Astrocyte (in vitro differentiated cells and primary cell): ENCODE measurements at regions not wholly inside any gene's neighbourhood (a gene's known extent, or its start where the extent isn't known, plus 50 kb on each side); places are given as distances from the start of the nearest gene placed in this dataset.

ENCODE experiments used
- DNase-seq: peaks from one replicate; pipeline ENCODE4 v3.0.0-alpha.2; 2010; ENCODE audit warnings: low read depth
- FAIRE-seq: peaks from 2 replicates; lab custom pipeline; 2011; peaks lifted over from hg19 to GRCh38; lab: Jason Lieb, UNC
- H2AFZ ChIP-seq: 2 replicates; pipeline ENCODE4 v1.6.0; 2012; ENCODE audit warnings: low read depth, low read length, inconsistent platforms
- H3K27ac ChIP-seq: 2 replicates; pipeline ENCODE4 v1.5.1; 2011; ENCODE audit warnings: low read depth, low read length, inconsistent platforms
- H3K27me3 ChIP-seq: 2 replicates; pipeline ENCODE4 v1.6.0; 2011; ENCODE audit warnings: low read length, inconsistent platforms; ENCODE audit not compliant: insufficient read depth
- H3K36me3 ChIP-seq: 2 replicates; pipeline ENCODE4 v1.5.1; 2011; ENCODE audit warnings: low read length, inconsistent platforms; ENCODE audit not compliant: insufficient read depth
- H3K4me1 ChIP-seq: 2 replicates; pipeline ENCODE4 v1.5.1; 2011; ENCODE audit warnings: low read length, inconsistent platforms; ENCODE audit not compliant: insufficient read depth
- H3K4me2 ChIP-seq: 2 replicates; pipeline ENCODE4 v1.6.0; 2012; ENCODE audit warnings: low read length, inconsistent platforms
- H3K4me3 ChIP-seq: 2 replicates; pipeline ENCODE4 v1.5.1; 2011; ENCODE audit warnings: low read depth, mild to moderate bottlenecking, low read length, inconsistent platforms; ENCODE audit not compliant: insufficient read depth
- H3K79me2 ChIP-seq: 2 replicates; pipeline ENCODE4 v1.6.0; 2012; ENCODE audit warnings: mild to moderate bottlenecking, low read length, inconsistent platforms; ENCODE audit not compliant: insufficient read depth
- H3K9ac ChIP-seq: 2 replicates; pipeline ENCODE4 v1.6.0; 2012; ENCODE audit warnings: mild to moderate bottlenecking, low read length, inconsistent platforms
- H3K9me3 ChIP-seq: 2 replicates; pipeline ENCODE4 v1.5.1; 2012; ENCODE audit warnings: low read depth, mild to moderate bottlenecking, low read length, inconsistent platforms; ENCODE audit not compliant: insufficient read depth
- H4K20me1 ChIP-seq: 2 replicates; pipeline ENCODE4 v1.6.0; 2012; ENCODE audit warnings: low read length, inconsistent platforms; ENCODE audit not compliant: insufficient read depth
- H3K27ac Mint-ChIP-seq: one replicate; pipeline ENCODE4 v1.8.0; 2021; ENCODE audit warnings: mild to moderate bottlenecking, mixed read lengths; ENCODE audit not compliant: unreplicated experiment
- H3K27me3 Mint-ChIP-seq: one replicate; pipeline ENCODE4 v1.8.0; 2021; ENCODE audit warnings: low read depth, mixed read lengths; ENCODE audit not compliant: unreplicated experiment
- H3K36me3 Mint-ChIP-seq: one replicate; pipeline ENCODE4 v1.8.0; 2021; ENCODE audit warnings: low read depth, mixed read lengths; ENCODE audit not compliant: unreplicated experiment
- H3K4me1 Mint-ChIP-seq: one replicate; pipeline ENCODE4 v1.8.0; 2021; ENCODE audit warnings: low read depth, mixed read lengths; ENCODE audit not compliant: unreplicated experiment
- H3K4me3 Mint-ChIP-seq: one replicate; pipeline ENCODE4 v1.8.0; 2021; ENCODE audit warnings: mild to moderate bottlenecking, moderate library complexity, mixed read lengths; ENCODE audit not compliant: unreplicated experiment
- H3K9me3 Mint-ChIP-seq: one replicate; pipeline ENCODE4 v1.8.0; 2021; ENCODE audit warnings: mild to moderate bottlenecking, mixed read lengths; ENCODE audit not compliant: unreplicated experiment
- CTCF ChIP-seq: IDR thresholded peaks from 2 replicates; pipeline ENCODE4 v1.5.1; 2011; ENCODE audit warnings: low read depth, mild to moderate bottlenecking, inconsistent platforms, low read length, moderate library complexity; ENCODE audit not compliant: insufficient read depth
- EZH2 ChIP-seq: IDR thresholded peaks from 2 replicates; pipeline ENCODE4 v1.6.1; 2012; ENCODE audit warnings: mild to moderate bottlenecking, low read length, inconsistent platforms; ENCODE audit not compliant: insufficient read depth

GRCh38 chr7:41503438-41503837 lies 199.5 kb downstream of the INHBA start:
- FAIRE-seq: peak; percentile 70
- no peaks in the 10 kb centered on the region for H3K36me3 ChIP-seq
- H2AFZ ChIP-seq: no peak overlapping the region
- no peak overlapping the region for H3K27ac ChIP-seq
- Mint-ChIP-seq H3K9me3 (peaks cover 4% of the 10 kb centered on the region), H3K36me3 (no peaks in the 10 kb centered on the region), H3K4me3 (no peak overlapping the region), H3K4me1 (peaks cover 25% of the 10 kb centered on the region), H3K27me3 (no peaks in the 10 kb centered on the region), H3K27ac (peak overlapping the region; percentile 73)
- no peaks in the 10 kb centered on the region for H3K79me2 ChIP-seq
- no peak overlapping the region for H3K4me3 ChIP-seq
- no peaks in the 10 kb centered on the region for H3K27me3 ChIP-seq
- H4K20me1 ChIP-seq: no peaks in the 10 kb centered on the region
- H3K4me1 ChIP-seq: no peaks in the 10 kb centered on the region
- H3K9ac ChIP-seq: no peak overlapping the region
- no peak overlapping the region for H3K4me2 ChIP-seq
- TF ChIP-seq EZH2 (no peak), CTCF (no peak)
- H3K9me3 ChIP-seq: no peaks in the 10 kb centered on the region
- DNase-seq: peak; percentile 22

- Histone ChIP-seq H4K20me1 (no peaks in the 10 kb centered on the region), H3K4me2 (no peak overlapping the region), H3K9ac (no peak overlapping the region), H3K36me3 (no peaks in the 10 kb centered on the region), H3K4me1 (no peaks in the 10 kb centered on the region), H3K79me2 (no peaks in the 10 kb centered on the region), H2AFZ (no peak overlapping the region), H3K9me3 (no peaks in the 10 kb centered on the region), H3K27ac (no peak overlapping the region), H3K4me3 (no peak overlapping the region), H3K27me3 (no peaks in the 10 kb centered on the region)
- Mint-ChIP-seq H3K27ac (no peak overlapping the region), H3K36me3 (no peaks in the 10 kb centered on the region), H3K9me3 (peaks cover 4% of the 10 kb centered on the region), H3K4me1 (peaks cover 21% of the 10 kb centered on the region), H3K4me3 (no peak overlapping the region), H3K27me3 (no peaks in the 10 kb centered on the region)
- FAIRE-seq: no peak
- no peak for TF ChIP-seq CTCF
- TF ChIP-seq EZH2: no peak
- no peak for DNase-seq
These were observed 201.4 kb downstream of the INHBA start for GRCh38 chr7:41501466-41501865.

GRCh38 chr7:41501006-41501405 lies 201.9 kb downstream of the INHBA start:
- Histone ChIP-seq H2AFZ (no peak overlapping the region), H3K27me3 (no peaks in the 10 kb centered on the region), H3K9me3 (no peaks in the 10 kb centered on the region), H3K27ac (no peak overlapping the region), H3K4me3 (no peak overlapping the region), H4K20me1 (no peaks in the 10 kb centered on the region), H3K36me3 (no peaks in the 10 kb centered on the region), H3K9ac (no peak overlapping the region), H3K4me2 (no peak overlapping the region), H3K4me1 (no peaks in the 10 kb centered on the region), H3K79me2 (no peaks in the 10 kb centered on the region)
- H3K27me3 Mint-ChIP-seq: no peaks in the 10 kb centered on the region
- DNase-seq (peak; percentile 51), FAIRE-seq (no peak)
- no peak overlapping the region for H3K4me3 Mint-ChIP-seq
- H3K27ac Mint-ChIP-seq: no peak overlapping the region
- no peaks in the 10 kb centered on the region for H3K36me3 Mint-ChIP-seq
- H3K4me1 Mint-ChIP-seq: peaks cover 21% of the 10 kb centered on the region
- no peak for TF ChIP-seq EZH2
- no peak for TF ChIP-seq CTCF
- H3K9me3 Mint-ChIP-seq: peaks cover 4% of the 10 kb centered on the region
